Cardiac muscle cell (in vitro differentiated cells and primary cell): ENCODE measurements at regions not wholly inside any gene's neighbourhood (a gene's known extent, or its start where the extent isn't known, plus 50 kb on each side); places are given as distances from the start of the nearest gene placed in this dataset.
"Not testable (repeated sequence)": the region's sequence is repeated elsewhere in the genome, so short reads cannot be mapped to it uniquely, and the experiment has no call there.

Experiments
- DNase-seq, 2 donors: peaks; one replicate each; pipeline versions ENCODE4 v3.0.0 to v3.0.0-alpha.2; 2010 to 2017; ENCODE audit warnings: low read depth in 1 of 2, low spot score in 1 of 2
- H3K27ac ChIP-seq: fragments of 200-600 bp; sonication (generic); 2 replicates; pipeline ENCODE4 v1.5.1; 2016
- H3K27me3 ChIP-seq: fragments of 200-600 bp; sonication (generic); 2 replicates; pipeline ENCODE4 v1.6.0; 2016; ENCODE audit warnings: control low read depth
- H3K36me3 ChIP-seq: fragments of 200-600 bp; sonication (generic); 2 replicates; pipeline ENCODE4 v1.5.1; 2016; ENCODE audit warnings: control low read depth
- H3K4me1 ChIP-seq: fragments of 200-600 bp; sonication (generic); 2 replicates; pipeline ENCODE4 v1.8.1; 2017; ENCODE audit warnings: low read depth, mild to moderate bottlenecking, mixed run types
- H3K4me3 ChIP-seq: fragments of 200-600 bp; sonication (generic); 2 replicates; pipeline ENCODE4 v1.5.1; 2016; ENCODE audit warnings: mild to moderate bottlenecking
- H3K9me3 ChIP-seq: fragments of 200-600 bp; sonication (generic); 2 replicates; pipeline ENCODE4 v1.5.1; 2017; ENCODE audit warnings: low read depth, mild to moderate bottlenecking, control low read depth
- TF ChIP-seq, protein P1 (sequence below): IDR thresholded peaks from 2 replicates; pipeline ENCODE4 v1.5.1; 2012; ENCODE audit warnings: low read depth, mild to moderate bottlenecking, low read length

DNA sequence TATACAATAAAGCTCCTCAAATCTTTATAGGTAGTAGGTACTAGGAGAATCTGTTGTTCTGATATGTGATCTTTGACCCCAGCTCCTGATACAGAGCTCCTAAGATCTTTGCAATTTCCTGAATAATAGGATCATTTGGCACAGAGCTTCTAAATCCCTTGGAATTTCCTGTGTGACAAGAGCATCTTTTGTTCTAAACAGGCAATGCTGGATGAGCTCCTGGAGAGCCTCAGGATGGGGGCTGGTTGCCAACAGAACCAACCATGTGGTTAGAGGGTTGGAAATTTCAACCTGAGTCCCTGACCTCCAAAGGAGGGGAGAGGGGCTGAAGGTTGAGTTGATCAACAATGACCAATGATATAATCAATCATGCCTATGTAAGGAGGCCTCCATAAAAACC lies 629.0 kb downstream of the CCSER2 start:
- H3K9me3 ChIP-seq, result no peaks in the 10 kb centered on the region
- no peak for DNase-seq
- no peak overlapping the region for H3K4me3 ChIP-seq
- H3K27me3 ChIP-seq, result no peaks in the 10 kb centered on the region
- no peaks in the 10 kb centered on the region for H3K4me1 ChIP-seq
- no peak overlapping the region for H3K27ac ChIP-seq
- TF ChIP-seq, protein P1, sequence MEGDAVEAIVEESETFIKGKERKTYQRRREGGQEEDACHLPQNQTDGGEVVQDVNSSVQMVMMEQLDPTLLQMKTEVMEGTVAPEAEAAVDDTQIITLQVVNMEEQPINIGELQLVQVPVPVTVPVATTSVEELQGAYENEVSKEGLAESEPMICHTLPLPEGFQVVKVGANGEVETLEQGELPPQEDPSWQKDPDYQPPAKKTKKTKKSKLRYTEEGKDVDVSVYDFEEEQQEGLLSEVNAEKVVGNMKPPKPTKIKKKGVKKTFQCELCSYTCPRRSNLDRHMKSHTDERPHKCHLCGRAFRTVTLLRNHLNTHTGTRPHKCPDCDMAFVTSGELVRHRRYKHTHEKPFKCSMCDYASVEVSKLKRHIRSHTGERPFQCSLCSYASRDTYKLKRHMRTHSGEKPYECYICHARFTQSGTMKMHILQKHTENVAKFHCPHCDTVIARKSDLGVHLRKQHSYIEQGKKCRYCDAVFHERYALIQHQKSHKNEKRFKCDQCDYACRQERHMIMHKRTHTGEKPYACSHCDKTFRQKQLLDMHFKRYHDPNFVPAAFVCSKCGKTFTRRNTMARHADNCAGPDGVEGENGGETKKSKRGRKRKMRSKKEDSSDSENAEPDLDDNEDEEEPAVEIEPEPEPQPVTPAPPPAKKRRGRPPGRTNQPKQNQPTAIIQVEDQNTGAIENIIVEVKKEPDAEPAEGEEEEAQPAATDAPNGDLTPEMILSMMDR, result no peak
- H3K36me3 ChIP-seq, result no peaks in the 10 kb centered on the region

DNA sequence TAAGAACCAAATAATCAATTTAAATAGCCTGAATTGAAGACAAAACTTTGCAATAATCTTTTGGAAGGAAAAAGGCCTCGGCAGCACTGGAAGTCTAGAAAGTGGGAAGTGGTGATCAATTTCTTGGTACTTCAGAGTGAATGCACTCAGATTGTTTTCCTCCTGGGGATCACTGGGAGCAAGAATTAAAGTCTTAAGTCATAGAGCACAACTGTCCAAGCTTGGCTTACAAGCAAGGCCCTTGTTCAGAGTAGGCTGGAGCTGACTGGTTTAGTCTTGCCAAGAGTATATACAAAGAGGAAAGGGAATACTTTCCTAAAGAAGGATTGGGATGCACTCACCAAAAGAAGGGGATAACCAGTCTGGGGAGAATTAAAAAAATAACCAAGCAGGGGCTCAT lies 637.1 kb downstream of the CCSER2 start:
- Histone ChIP-seq H3K27ac (no peak overlapping the region), H3K9me3 (no peaks in the 10 kb centered on the region)
- TF ChIP-seq, protein P1, result no peak

DNA sequence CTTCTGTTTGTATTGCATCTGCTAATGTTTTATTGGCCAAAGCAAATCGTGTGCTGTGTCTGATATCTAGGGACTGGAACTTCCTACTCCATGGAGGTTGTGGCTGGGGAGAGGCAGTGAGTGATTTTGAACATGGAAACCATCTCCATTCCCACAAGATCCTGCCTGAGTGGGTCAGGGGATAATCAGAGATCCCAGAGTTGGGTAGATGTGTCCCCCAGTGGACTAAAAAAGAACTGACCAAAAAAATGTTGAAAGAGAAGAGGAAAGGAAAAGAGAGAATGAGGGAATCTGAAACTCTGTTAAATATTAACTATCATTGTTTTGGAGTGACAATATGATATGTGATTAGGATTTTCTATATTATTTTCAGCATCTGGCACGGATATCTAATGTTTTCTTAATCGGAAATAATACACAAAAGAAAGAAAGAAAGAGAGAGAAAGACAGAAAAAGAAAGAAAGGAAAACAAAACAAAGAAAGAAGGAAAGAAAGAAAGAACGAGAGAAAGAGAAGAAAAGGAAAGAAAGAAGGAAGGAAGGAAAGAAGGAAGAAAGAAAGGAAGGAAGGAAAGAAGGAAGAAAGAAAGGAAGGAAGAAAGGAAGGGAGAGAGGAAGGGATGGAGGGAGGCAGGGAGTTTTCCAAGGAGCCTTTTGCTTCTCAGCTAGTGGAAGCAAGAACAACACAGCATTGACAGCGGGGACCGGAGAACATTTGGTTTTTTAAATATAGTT lies 638.5 kb downstream of the CCSER2 start:
- no peaks in the 10 kb centered on the region for H3K9me3 ChIP-seq
- H3K4me1 ChIP-seq, result no peaks in the 10 kb centered on the region
- H3K27me3 ChIP-seq, result no peaks in the 10 kb centered on the region
- DNase-seq, result no peak
- H3K27ac ChIP-seq, result no peak overlapping the region
- H3K36me3 ChIP-seq, result no peaks in the 10 kb centered on the region
- TF ChIP-seq, protein P1, result no peak
- no peak overlapping the region for H3K4me3 ChIP-seq

More for the DNA sequence above, 637.1 kb downstream of the CCSER2 start:
- Histone ChIP-seq H3K4me1 (no peaks in the 10 kb centered on the region), H3K36me3 (no peaks in the 10 kb centered on the region), H3K27me3 (no peaks in the 10 kb centered on the region), H3K4me3 (no peak overlapping the region)
- no peak for DNase-seq

DNA sequence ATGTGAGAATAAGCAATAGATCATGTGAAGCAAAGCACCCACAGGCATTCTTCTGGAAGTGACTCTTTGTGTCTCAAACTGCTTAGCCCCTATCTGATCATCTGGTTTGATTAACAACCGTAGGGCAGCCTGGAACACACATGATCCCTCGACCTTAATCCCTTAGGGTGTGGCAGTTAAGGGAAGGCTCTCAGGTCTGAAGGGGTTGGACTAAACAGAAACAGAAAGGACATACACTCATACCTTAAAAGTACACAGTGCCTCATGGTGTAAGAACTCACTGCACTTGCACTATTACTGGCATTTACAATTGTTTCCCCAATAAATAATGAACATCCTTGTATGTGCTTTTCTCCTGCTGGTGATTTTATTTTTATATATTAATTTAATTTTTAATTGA lies 640.9 kb downstream of the CCSER2 start:
- H3K4me1 ChIP-seq, H3K36me3 ChIP-seq, H3K27ac ChIP-seq, H3K27me3 ChIP-seq, DNase-seq, H3K4me3 ChIP-seq, H3K9me3 ChIP-seq: not testable (repeated sequence)

DNA sequence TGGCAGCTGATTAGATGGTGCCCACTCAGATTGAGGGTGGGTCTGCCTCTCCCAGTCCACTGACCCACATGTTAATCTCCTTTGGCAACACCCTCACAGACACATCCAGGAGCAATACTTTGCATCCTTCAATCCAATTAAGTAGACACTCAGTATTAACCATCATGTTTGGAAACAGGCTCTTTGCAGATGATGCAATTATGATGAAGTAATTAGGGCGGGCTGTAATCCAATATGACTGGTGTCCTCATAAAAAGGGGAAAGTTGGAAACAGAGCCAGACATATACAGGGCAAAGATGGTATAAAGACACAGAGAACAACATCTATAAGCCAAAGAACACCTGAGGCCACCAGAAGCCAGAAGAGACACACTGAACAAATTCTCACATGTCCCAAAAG lies 658.6 kb downstream of the CCSER2 start:
- Histone ChIP-seq H3K4me1 (no peaks in the 10 kb centered on the region), H3K36me3 (no peaks in the 10 kb centered on the region), H3K4me3 (no peak overlapping the region), H3K9me3 (no peaks in the 10 kb centered on the region), H3K27me3 (no peaks in the 10 kb centered on the region), H3K27ac (no peak overlapping the region)
- DNase-seq, result no peak
- TF ChIP-seq, protein P1, result no peak

DNA sequence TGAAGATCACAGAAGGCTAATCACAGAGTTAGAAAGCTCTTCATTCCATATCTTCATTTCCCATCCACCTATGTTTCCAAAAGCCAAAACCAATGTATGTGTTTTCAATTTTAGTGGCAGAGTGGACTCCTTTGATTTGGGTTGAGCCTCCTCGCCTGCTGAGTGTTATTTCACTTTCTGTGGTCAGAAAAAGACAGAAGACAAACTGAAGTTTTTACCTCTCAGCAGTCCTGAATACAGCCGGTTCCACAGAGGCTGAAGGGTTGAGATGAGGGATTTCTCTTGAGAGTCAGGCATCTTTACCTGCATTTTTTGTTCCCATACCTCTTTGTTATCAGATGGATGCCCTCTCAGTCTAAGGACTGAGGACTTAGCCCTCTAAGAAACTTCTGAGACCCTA lies 659.6 kb downstream of the CCSER2 start:
- no peaks in the 10 kb centered on the region for H3K9me3 ChIP-seq
- no peak overlapping the region for H3K27ac ChIP-seq
- no peaks in the 10 kb centered on the region for H3K27me3 ChIP-seq
- H3K4me3 ChIP-seq, result no peak overlapping the region
- H3K4me1 ChIP-seq, result no peaks in the 10 kb centered on the region
- no peaks in the 10 kb centered on the region for H3K36me3 ChIP-seq
- no peak for DNase-seq
- TF ChIP-seq, protein P1, result no peak
